CD14-positive monocyte (primary cell): ENCODE measurements at regions not wholly inside any gene's neighbourhood (a gene's known extent, or its start where the extent isn't known, plus 50 kb on each side); places are given as distances from the start of the nearest gene placed in this dataset.

Source experiments
- DNase-seq, 3 donors: peaks; one replicate each; pipeline ENCODE4 v3.0.0-alpha.2; 2011 to 2022
- H2AFZ ChIP-seq: 2 replicates; pipeline ENCODE4 v1.6.0; 2012; ENCODE audit warnings: mild to moderate bottlenecking, low read depth, low read length, inconsistent platforms; ENCODE audit not compliant: insufficient read depth, poor library complexity, severe bottlenecking
- H3K27ac ChIP-seq, 2 donors: 1 replicate in 1 of 2; 2 replicates in 1 of 2; pipeline ENCODE4 v1.5.1; 2012 to 2013; ENCODE audit warnings: low read length in 2 of 2, control low read depth in 1 of 2, inconsistent platforms in 1 of 2, low read depth in 1 of 2, mild to moderate bottlenecking in 1 of 2
- H3K27me3 ChIP-seq, 2 donors: one replicate each; pipeline versions ENCODE4 v1.6.0 to v1.6.1; 2011 to 2013; ENCODE audit warnings: low read length in 2 of 2; ENCODE audit not compliant: control insufficient read depth in 2 of 2, insufficient read depth in 2 of 2
- H3K36me3 ChIP-seq, 2 donors: replicated peaks in 1 of 2; 1 replicate in 1 of 2; 2 replicates in 1 of 2; pipeline versions ENCODE4 v1.5.1 to v1.6.1; 2012 to 2013; ENCODE audit warnings: low read length in 2 of 2, control low read depth in 1 of 2, inconsistent platforms in 1 of 2, mild to moderate bottlenecking in 1 of 2; ENCODE audit not compliant: insufficient read depth in 2 of 2, control insufficient read depth in 1 of 2
- H3K4me1 ChIP-seq, 2 donors: 1 replicate in 1 of 2; 2 replicates in 1 of 2; pipeline versions ENCODE4 v1.5.1 to v1.6.1; 2012 to 2013; ENCODE audit warnings: low read length in 2 of 2, control low read depth in 1 of 2, inconsistent platforms in 1 of 2, mild to moderate bottlenecking in 1 of 2, moderate library complexity in 1 of 2; ENCODE audit not compliant: insufficient read depth in 2 of 2, control insufficient read depth in 1 of 2
- H3K4me2 ChIP-seq: replicated peaks from 2 replicates; pipeline ENCODE3; 2012; ENCODE audit warnings: low read length, moderate library complexity, mild to moderate bottlenecking; ENCODE audit not compliant: poor library complexity, severe bottlenecking; ENCODE audit errors: extremely low read depth
- H3K4me3 ChIP-seq, 3 experiments: fragments of 200-600 bp in 1 of 3; sonication (generic) in 1 of 3; replicated peaks in 1 of 3; 1 replicate in 2 of 3; 2 replicates in 1 of 3; pipeline ENCODE4 v1.5.1; 2011 to 2013; ENCODE audit warnings: low read length in 3 of 3, mild to moderate bottlenecking in 3 of 3, control low read depth in 2 of 3, low read depth in 2 of 3, inconsistent platforms in 1 of 3, moderate library complexity in 1 of 3
- H3K79me2 ChIP-seq: 2 replicates; pipeline ENCODE4 v1.6.0; 2012; ENCODE audit warnings: mild to moderate bottlenecking, control low read depth, inconsistent platforms, low read length, moderate library complexity; ENCODE audit not compliant: insufficient read depth
- H3K9ac ChIP-seq: 2 replicates; pipeline ENCODE4 v1.6.0; 2017; ENCODE audit warnings: low read length, mild to moderate bottlenecking; ENCODE audit not compliant: insufficient read depth, poor library complexity, severe bottlenecking
- H3K9me3 ChIP-seq, 2 donors: replicated peaks in 1 of 2; 1 replicate in 1 of 2; 2 replicates in 1 of 2; pipeline versions ENCODE4 v1.5.1 to v1.6.1; 2012 to 2013; ENCODE audit warnings: low read length in 2 of 2, control low read depth in 1 of 2; ENCODE audit not compliant: control insufficient read depth in 1 of 2, insufficient read depth in 1 of 2
- H4K20me1 ChIP-seq: 2 replicates; pipeline ENCODE4 v1.6.0; 2012; ENCODE audit warnings: mild to moderate bottlenecking, low read length, control low read depth, moderate library complexity; ENCODE audit not compliant: insufficient read depth
- H3K27ac Mint-ChIP-seq, 7 donors: one replicate each; pipeline ENCODE4 v1.8.0; 2020; ENCODE audit warnings: mild to moderate bottlenecking in 7 of 7, mixed read lengths in 7 of 7, moderate library complexity in 6 of 7, inconsistent platforms in 2 of 7
- H3K27me3 Mint-ChIP-seq, 3 donors: one replicate each; pipeline ENCODE4 v1.8.0; 2021 to 2022; ENCODE audit warnings: low read depth in 3 of 3, mild to moderate bottlenecking in 3 of 3, mixed read lengths in 3 of 3, moderate library complexity in 3 of 3, inconsistent platforms in 1 of 3
- H3K36me3 Mint-ChIP-seq, 2 donors: one replicate each; pipeline ENCODE4 v1.8.0; 2020; ENCODE audit warnings: mixed read lengths in 2 of 2, inconsistent platforms in 1 of 2, mild to moderate bottlenecking in 1 of 2
- H3K4me1 Mint-ChIP-seq: one replicate; pipeline ENCODE4 v1.8.0; 2020; ENCODE audit warnings: mild to moderate bottlenecking, mixed read lengths
- H3K4me3 Mint-ChIP-seq, 2 donors: one replicate each; pipeline ENCODE4 v1.8.0; 2020; ENCODE audit warnings: mild to moderate bottlenecking in 2 of 2, mixed read lengths in 2 of 2, moderate library complexity in 1 of 2
- H3K9me3 Mint-ChIP-seq, 7 donors: one replicate each; pipeline ENCODE4 v1.8.0; 2020 to 2022; ENCODE audit warnings: mixed read lengths in 7 of 7, mild to moderate bottlenecking in 6 of 7, moderate library complexity in 6 of 7, inconsistent platforms in 2 of 7
- CTCF ChIP-seq: fragments of 200-600 bp; IDR thresholded peaks from one replicate; pipeline ENCODE4 v1.8.0; 2022; ENCODE audit warnings: antibody characterized with exemption, mild to moderate bottlenecking
- WGBS: methylation state at CpG from one replicate; pipeline ENCODE4 v1.1.5; 2013; ENCODE audit warnings: missing lambda C conversion rate; ENCODE audit not compliant: insufficient coverage; 5-methylcytosine and 5-hydroxymethylcytosine counted together
- intact Hi-C, 2 donors: fragments of 100-400 bp; cut with micrococcal nuclease; formaldehyde crosslinking; loops; one replicate each; pipeline versions ENCODE4 v1.15.0 to v1.15.1; 2023

- Mint-ChIP-seq H3K9me3 (peaks cover 0 to 8% (median 1%) of the 10 kb centered on the region in 7 donors), H3K27me3 (no peaks in the 10 kb centered on the region), H3K27ac (no peak overlapping the region), H3K4me1 (no peaks in the 10 kb centered on the region), H3K4me3 (no peak overlapping the region), H3K36me3 (no peaks in the 10 kb centered on the region)
- no peak for TF ChIP-seq CTCF
- Histone ChIP-seq H3K36me3 (no peaks in the 10 kb centered on the region), H3K9ac (no peak overlapping the region), H3K4me1 (no peaks in the 10 kb centered on the region), H3K79me2 (no peaks in the 10 kb centered on the region), H3K27me3 (no peaks in the 10 kb centered on the region), H3K27ac (no peak overlapping the region), H3K9me3 (peaks cover 0 to 3% of the 10 kb centered on the region in 2 donors), H3K4me2 (no peak overlapping the region), H4K20me1 (no peaks in the 10 kb centered on the region), H3K4me3 (no peak overlapping the region), H2AFZ (no peak overlapping the region)
- intact Hi-C loops: no loop called here
- no peak for DNase-seq
Measured at GRCh38 chr5:67876371-67876770, 339.2 kb upstream of the PIK3R1 start.

- no peaks in the 10 kb centered on the region for H3K27me3 ChIP-seq
- no peak overlapping the region for H2AFZ ChIP-seq
- H3K4me3 Mint-ChIP-seq: no peak overlapping the region
- 80% methylated on average over 2 of the region's 3 CpGs for WGBS
- no peaks in the 10 kb centered on the region for H3K4me1 Mint-ChIP-seq
- no peaks in the 10 kb centered on the region for H3K36me3 Mint-ChIP-seq
- H3K27ac ChIP-seq: no peak overlapping the region
- no peaks in the 10 kb centered on the region for H3K36me3 ChIP-seq
- no peaks in the 10 kb centered on the region for H4K20me1 ChIP-seq
- no peak overlapping the region for H3K9ac ChIP-seq
- no peak overlapping the region for H3K27ac Mint-ChIP-seq
- peaks cover 0 to 8% (median 1%) of the 10 kb centered on the region in 7 donors for H3K9me3 Mint-ChIP-seq
- no peak overlapping the region for H3K4me2 ChIP-seq
- intact Hi-C loops: no loop called here
- no peaks in the 10 kb centered on the region for H3K4me1 ChIP-seq
- no peak for DNase-seq
- no peak for TF ChIP-seq CTCF
- no peaks in the 10 kb centered on the region for H3K27me3 Mint-ChIP-seq
- H3K79me2 ChIP-seq: no peaks in the 10 kb centered on the region
- no peak overlapping the region for H3K4me3 ChIP-seq
- peaks cover 0 to 3% of the 10 kb centered on the region in 2 donors for H3K9me3 ChIP-seq
Measured at GRCh38 chr5:67875601-67876000, 340.0 kb upstream of the PIK3R1 start.
